UCSD-AML1 (cell line): ENCODE measurements at regions not wholly inside any gene's neighbourhood (a gene's known extent, or its start where the extent isn't known, plus 50 kb on each side); places are given as distances from the start of the nearest gene placed in this dataset.

Experiments used
- DNase-seq: peaks from one replicate; lab custom pipeline; 2025; ENCODE audit not compliant: unreplicated experiment; lab: John Stamatoyannopoulos, UW

DNA sequence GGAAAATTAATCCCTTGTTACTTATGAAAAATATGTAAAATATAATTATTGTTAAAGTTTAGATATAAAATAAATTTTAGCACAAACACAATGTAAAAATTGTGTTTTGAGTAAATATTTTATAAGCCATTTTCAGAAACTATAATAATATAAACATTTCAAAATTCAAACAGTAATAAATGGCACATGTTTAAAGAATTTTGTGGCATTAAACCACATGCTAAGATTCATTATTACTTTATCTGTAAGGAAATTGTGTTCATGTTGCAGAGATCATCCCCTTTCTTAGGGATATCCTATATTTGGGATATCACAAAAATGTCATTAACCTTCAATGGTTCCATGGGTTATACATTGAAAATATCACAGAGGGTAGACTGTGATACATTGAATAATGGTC, 1044.3 kb downstream of the AMY1C start:
- no peak for DNase-seq

DNA sequence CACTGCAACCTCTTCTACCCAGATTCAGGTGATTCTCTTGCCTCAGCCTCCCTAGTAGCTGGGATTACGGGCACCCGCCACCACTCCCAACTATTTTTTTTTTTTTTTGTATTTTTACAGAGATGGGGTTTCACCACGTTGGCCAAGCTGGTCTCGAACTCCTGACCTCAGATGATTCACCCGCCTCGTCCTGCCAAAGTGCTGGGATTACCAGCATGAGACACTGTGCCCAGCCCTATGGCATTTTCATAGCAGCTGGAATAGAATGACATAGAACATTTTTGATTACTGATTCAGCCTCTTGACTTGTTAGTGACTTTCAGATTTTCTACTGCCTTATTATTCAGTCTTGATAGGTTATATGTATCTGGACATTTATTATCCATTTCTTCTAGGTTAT, 1046.2 kb downstream of the AMY1C start:
- no peak for DNase-seq

DNA sequence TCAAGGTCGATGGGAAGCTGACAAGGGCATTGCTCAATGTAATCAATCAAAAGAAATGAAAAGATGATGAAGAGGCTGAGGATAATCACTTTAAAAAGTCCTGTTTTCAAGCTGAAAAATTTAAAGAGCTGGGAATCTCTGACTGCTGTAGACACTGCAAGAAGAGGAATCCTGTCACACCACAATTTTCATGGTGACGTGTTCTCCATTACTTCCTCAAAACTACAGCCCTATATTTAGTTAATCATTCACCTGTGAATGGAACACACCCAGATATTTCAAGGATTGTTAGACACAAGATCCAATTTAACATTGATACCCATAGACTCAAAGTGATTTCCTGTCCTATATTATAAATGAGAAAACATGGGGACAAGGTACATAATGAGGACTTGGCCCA, 1048.3 kb downstream of the AMY1C start:
- no peak for DNase-seq

DNA sequence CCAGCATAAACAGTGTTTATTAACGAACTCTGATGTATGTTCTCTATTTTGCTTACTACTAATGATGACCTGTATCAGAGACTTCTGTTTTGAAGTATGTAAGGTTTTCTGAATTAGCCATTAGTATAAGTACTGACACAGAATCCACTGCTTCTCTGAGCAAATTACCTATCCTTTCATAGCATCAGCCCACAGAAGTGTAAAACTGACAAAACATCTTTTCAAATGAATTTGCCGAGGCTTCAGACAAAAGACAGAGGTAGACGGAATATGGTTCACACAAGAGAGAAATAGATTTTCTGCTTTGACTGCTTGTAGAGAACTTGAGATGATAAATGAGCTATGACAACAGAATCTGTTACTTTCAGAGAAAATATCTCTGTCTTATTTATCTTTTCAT, 1051.6 kb downstream of the AMY1C start:
- DNase-seq = no peak

DNA sequence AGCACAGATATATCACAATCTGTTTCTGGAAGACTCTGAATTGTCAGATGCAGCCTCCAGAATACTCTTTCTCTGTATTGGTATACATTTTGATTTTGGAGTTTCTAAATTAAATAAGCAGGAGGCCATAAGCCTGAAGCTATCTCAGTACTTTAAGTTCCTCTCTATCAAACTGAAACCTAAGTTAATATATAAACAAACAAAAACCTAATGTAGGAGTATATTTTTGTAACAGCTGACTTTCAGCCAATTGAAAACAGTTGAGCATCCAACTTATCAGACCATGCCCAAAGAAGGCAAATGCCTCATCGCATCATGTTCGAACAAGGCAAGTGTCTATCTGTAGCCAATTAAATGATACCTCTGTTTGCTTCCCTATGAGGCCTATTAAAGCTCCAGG, 1054.4 kb downstream of the AMY1C start:
- no peak for DNase-seq

DNA sequence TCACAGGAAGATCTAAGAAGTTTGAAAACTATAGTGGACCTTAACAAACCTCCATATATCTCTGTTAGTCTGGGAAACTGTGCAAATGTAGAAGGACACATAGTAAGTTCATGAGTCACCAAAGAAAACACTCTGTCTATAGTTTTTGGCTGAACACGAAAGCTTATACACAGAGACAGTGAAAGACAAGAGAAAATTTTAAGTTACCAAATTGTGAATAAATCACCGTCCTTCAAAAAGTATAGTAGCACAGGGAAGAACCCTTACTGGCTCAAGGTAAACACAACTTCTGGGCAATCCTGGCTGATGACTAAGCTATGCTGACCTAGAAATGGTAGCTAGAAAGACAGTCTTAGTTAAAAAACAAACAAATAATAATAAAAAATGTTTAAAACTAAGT, 1057.9 kb downstream of the AMY1C start:
- no peak for DNase-seq

DNA sequence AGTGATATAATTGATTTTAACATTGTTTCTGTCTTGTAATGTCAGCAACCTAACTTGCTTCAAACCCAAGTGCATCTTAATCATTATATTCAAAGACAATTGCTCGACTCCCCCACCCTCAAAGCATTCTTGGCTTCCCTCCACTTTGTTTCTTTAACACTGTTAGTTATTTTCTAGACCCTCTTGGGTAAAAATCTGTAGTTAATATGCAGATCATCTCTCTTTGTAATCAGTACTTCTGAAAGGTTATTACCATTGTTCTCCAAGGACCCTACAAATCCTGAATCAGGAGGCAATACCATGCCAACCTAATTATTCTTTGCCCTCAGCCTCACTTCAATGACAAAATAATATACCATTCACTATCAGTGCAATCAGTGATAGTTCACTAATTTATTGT, 1075.7 kb downstream of the AMY1C start:
- no peak for DNase-seq

DNA sequence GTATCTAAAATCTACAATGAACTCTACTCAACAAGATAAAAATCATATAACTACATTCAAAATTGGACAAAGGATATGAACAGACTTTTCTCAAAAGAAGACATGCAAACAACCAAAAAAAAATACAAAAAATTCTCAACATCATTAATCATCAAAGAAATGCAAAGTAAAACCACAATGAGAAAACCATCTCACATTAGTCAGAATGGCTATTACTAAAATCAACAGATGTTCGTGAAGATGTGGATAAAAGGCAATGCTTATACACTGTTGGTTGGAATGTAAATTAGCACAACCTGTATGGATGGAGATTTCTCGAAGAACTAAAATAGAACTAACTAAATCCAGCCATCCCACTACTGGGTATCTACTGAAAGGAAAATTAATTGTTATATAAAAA, 1080.8 kb downstream of the AMY1C start:
- DNase-seq = no peak

DNA sequence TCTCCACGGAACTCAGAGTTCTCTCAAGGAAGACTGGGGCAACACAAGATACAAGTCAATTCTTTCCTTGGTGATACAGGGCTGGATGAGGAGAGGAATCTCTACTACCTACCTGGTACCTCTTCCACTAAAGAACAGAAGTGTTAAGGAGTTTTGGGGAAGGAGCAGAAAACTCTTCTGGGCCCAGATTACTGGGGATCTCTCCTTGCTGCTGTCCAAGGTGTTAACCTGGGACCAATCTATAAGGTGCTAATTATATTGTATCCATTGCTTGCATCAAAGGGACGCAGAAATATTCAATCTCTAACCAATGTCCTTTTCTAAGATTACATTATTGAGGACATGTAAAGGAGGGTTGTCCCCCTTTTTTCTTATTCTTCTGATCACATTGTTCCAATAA, 1102.5 kb downstream of the AMY1C start:
- no peak for DNase-seq

DNA sequence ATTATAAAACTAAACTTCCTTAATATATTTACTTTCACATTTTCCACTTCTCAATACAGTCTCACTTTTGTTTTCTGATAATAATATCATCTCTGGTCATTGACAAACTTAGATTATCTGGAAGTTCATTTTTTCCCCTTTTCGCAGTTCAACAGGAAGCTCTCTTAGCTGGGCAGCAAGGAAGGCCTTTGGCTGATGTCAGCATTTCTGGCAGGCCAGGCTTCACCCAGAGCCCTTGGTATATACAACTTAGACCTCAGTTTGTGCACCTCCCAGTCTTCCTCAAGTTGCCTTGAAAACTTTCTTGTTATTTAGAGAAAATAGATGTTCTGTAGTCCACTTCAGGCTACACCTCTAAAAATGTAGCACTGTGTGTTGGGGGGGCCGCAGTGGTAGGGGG, 1103.6 kb downstream of the AMY1C start:
- no peak for DNase-seq

DNA sequence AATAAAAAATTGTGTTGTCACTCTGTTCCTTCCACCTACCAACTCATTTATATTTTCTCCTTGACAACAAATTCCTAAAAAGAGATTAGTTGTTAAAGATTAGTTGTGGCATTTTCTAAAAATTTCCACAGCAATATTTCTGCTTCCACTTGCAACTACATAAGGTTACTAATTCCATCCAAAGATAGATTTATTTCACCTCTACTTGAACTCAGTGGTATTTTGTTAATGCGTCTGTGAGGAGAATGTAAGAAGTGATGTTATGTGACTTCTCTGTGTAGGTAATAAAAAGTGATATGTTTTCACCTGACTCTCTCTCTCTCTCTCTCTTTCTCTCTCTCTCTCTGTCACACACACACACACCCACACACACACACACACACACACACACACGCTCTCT, 1104.8 kb downstream of the AMY1C start:
- no peak for DNase-seq

DNA sequence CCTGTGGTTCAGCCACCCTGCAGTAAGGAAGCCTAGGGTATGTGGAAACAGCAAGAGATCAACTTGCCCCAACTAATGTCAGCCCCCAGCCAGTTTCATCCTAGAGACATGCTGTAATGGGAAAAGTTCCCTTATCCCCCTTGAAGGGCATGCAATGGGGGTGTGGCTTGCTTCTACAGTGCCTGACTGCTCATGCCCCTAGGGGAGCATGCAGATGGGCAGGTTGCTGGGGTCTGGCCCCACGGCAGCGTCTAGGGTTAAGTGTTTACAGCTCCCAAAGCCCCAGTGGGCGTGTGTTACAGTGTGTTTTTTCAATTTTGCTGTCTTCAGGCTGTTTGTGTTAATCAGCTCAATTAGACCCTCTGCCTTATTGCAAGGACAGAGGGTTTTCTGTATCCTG, 1105.9 kb downstream of the AMY1C start:
- no peak for DNase-seq

DNA sequence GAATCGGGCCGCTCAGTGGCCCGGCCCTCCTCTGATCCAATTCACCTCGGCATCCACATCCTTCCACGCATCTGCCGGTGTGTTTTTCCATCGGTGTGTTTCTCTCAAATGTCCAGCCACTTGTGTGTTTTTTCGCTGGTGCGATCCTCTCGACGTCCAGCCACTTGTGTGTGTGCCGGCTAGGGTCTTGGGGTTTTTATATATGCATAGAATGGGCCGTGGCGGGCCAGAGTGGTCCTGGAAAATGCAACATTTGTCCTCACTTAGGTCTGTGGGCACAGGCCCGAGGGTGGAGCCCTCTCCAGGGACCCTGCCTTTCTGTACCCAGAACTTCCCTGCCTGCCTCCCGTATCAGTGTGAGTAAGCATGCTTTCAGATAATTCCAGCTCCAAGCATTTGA, 1106.4 kb downstream of the AMY1C start:
- peak; percentile 1 for DNase-seq

DNA sequence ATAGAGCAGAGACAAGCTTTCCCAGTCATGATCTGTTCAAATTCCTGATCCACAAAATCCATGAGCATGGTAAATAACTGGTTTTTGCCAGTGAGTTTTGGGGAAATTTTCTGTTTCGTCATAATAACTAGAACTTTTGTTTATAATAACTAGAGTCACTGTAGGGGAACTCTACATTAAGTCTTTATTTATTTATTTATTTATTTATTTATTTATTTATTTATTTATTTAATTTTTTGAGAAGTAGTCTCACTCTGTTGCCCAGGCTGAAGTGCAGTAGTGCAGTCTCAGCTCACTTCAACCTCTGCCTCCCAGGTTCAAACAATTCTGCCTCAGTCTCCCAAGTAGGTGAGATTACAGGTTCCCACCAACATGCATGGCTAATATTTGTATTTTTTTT, 1106.8 kb downstream of the AMY1C start:
- no peak for DNase-seq

DNA sequence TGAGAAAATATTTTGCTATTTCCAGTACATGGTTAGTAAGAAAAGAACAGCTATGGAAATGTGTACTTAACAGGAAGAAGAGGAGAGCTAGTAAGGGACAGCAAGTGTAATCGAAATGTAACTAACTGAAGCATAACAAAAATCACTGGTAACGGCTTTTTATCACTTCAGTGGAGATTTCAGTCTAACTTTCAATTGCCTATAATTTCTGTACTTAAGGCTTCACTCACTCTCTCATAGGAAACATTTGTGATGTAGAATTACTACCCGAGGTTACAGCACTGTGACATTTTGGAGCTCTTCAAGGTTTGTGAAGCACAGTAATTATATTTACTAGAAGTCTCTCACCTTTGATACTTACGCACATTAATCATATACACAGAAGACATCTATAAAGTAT, 1119.1 kb downstream of the AMY1C start:
- no peak for DNase-seq

DNA sequence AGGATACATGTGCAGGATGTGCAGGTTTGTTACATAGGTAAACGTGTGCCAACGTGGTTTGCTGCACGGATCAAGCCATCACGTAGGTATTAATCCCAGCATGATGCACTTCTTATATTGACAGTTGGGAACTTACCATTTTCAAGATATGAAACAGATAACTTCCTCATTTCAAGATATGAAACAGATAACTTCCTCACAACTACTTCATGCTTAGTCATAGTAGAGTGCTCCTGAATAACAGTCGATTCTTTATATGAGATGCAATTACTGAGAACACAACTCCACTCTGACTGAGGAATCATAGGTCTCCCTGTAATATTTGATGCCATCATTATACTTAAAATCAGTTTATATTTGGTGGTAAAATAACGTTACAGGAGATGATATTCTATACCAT, 1124.3 kb downstream of the AMY1C start:
- no peak for DNase-seq

DNA sequence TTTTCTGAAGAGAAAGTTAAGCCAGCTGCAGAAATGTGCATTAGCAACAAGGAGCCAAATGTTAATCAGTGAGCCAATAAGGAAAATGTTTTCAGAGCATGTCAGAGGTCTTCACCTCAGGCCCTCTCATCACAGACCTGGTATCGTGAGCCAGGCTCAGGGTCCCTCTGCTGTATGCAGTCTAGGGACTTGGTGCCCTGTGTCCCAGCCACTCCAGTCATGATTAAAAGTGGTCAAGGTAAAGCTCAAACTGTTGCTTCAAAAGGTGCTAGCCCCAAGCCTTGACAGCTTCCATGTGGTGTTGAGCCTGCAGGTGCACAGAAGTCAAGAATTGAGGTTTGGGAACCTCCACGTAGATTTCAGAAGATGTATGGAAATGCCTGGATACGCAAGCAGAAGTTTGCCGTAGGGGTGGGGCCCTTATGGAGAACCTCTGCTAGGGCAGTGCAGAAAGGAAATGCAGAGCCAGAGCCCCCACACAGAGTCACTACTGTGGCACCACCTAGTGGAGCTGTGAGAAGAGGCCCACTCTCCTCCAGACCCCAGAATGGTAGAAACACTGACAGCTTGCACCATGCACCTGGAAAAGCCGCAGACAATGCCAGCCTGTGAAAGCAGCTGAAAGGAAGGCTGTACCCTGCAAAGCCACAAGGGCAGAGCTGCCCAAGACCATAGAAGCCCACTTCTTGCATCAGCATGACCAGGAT, 1128.7 kb downstream of the AMY1C start:
- DNase-seq = peak; percentile 12

DNA sequence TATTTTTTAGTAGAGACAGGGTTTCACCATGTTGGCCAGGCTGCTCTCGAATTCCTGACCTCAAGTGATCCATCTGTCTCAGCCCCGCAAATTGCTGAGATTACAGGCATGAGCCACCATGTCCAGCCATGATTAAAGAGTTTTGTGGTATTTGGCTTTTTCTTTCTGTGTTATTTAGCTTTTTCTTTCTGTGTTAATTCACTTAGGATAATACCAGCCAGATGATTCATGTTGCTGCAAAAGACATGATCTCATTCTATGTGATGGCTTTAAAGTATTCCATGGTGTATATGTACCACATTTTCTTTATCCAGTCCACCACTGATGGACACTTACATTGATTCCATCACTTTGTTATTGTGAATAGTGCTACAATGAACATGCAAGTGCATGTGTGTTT, 1135.2 kb downstream of the AMY1C start:
- DNase-seq = no peak

DNA sequence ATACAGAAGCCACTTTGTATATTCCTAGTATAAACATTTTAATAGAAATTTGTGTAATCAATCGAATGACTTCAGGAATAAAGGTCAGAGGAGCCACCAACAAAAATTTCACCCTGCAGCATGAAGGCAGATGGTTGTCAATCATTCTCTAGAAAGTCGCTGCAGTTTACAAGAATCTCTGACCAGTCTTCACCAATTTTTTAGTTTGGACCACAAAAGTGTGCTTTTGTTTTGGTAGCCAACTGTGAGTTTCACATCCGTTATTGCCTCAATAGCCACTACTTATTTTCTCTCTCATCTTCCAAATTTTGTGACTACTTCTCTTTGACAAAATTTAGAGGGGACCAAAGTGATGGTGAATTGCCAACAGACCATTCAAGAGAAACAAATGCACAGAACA, 1155.6 kb downstream of the AMY1C start:
- no peak for DNase-seq

DNA sequence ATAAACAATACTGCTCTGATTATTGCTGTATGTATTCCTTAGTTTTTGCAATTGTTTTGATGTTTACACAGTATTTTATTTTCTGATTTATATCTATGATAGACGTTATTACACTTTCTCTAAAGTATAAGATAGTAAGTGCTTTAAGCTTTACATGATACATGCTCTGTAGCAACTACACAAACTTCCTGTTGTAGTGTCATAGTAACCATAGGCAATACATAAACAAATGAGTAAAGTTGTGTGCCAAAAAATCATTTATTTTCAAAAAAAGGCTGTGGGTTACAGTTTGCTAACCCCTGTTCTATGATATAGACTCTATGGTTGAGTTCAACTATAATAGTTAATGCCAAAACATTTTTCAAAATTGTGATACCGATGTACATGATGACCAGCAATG, 1156.4 kb downstream of the AMY1C start:
- DNase-seq = no peak

DNA sequence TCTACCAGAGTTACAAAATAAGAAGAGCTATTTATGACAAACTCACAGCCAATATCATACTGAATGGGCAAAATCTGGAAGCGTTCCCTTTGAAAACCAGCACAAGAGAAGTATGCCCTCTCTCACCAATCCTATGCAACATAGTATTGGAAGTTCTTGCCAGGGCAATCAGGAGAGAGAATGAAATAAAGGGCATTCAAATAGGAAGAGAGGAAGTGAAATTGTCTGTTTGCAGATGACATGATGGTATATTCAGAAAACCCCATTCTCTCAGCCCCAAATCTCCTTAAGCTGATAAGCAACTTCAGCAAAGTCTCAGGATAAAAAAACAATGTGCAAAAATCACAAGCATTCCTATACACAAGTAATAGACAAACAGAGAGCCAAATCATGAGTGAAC, 1169.5 kb downstream of the AMY1C start:
- DNase-seq = no peak

DNA sequence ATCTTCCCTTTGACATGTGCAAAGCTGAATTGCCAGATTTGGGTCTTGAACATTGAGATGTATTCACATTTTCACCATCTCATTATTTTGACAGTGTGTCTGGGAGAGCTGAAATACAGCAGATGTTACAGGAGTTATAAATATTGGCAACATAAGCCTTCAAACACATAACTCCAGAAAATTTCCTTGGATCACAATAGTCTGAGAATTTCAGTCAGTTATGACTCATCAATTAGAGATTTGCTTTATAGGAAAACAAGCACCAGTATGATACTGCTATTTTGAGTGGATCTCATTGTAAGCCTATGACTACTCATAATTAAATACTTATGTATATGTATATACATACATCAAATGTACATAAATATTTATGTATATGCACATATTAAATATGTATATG, 1171.8 kb downstream of the AMY1C start:
- DNase-seq = no peak

DNA sequence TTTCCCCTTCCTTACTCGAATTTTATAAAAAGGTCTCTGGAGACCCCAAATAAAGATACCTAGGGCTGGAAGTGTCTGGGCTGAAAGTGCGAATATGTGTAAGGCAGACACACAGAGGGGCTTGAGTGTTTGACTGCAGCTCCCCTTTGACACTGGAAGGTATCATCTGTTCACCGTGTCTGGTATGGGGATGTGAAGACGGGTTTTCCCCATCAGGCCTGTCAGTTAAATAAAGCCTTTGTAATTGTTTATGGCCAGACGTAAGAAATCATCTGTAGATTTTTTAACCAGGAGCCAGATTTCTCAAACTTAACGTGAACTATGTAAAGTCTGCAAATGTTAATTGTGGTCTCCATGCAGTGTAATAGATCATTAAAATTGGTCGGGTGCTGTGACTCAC, 1173.4 kb downstream of the AMY1C start:
- no peak for DNase-seq

DNA sequence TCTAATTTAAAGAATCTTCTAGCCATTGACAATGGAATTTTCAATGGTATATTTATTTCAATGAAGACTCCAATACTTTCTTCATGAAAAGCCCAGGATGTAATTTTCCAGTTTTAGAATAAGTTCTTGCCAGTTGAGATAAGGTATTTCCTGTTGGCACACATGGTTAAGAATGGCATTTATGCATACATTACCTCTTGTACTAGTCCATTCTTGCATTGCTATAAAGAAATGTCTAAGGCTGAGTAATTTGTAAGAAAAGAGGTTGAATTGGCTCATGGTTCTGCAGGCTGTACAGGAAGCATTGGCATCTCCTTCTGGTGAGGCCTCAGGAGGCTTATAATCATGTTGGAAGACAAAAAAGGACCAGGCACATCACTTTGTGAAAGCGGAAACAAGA, 1179.6 kb downstream of the AMY1C start:
- DNase-seq = no peak
